HEK293 (cell line): ENCODE measurements at regions not wholly inside any gene's neighbourhood (a gene's known extent, or its start where the extent isn't known, plus 50 kb on each side); places are given as distances from the start of the nearest gene placed in this dataset.

ENCODE experiments used
- CTCF ChIA-PET: fragments of 350-600 bp; formaldehyde crosslinking; extraction: SDS; loops from one replicate; lab custom pipeline; 2021; ENCODE audit warnings: antibody characterized with exemption; lab: Yijun Ruan, JAX
- POLR2A ChIA-PET: fragments of 300-600 bp; formaldehyde crosslinking; extraction: SDS; loops from one replicate; lab custom pipeline; 2020; ENCODE audit warnings: antibody characterized with exemption, inconsistent platforms; lab: Yijun Ruan, JAX
- H3K27ac ChIP-seq: fragments of 200-500 bp; sonication (Bioruptor generic); 2 replicates; pipeline ENCODE4 v1.5.1; 2014; ENCODE audit warnings: low read depth, low read length, control low read depth, inconsistent platforms; ENCODE audit errors: extremely low read depth
- H3K36me3 ChIP-seq, 2 experiments: fragments of 200-500 bp in 1 of 2; sonication (Bioruptor generic) in 1 of 2; 1 replicate in 1 of 2; 2 replicates in 1 of 2; pipeline ENCODE4 v1.5.1; 2014 to 2017; ENCODE audit warnings: inconsistent platforms in 2 of 2, low read length in 2 of 2; ENCODE audit not compliant: control insufficient read depth in 2 of 2, insufficient read depth in 1 of 2
- H3K4me1 ChIP-seq: fragments of 200-500 bp; sonication (Bioruptor generic); 2 replicates; pipeline ENCODE4 v1.5.1; 2014; ENCODE audit warnings: mild to moderate bottlenecking, low read length, inconsistent platforms; ENCODE audit not compliant: control insufficient read depth, insufficient read depth
- H3K4me3 ChIP-seq: 2 replicates; pipeline ENCODE4 v1.5.1; 2011; ENCODE audit warnings: low read depth, mild to moderate bottlenecking, control low read depth, low read length, moderate library complexity
- H3K9me3 ChIP-seq: fragments of 200-500 bp; sonication (Bioruptor generic); 2 replicates; pipeline ENCODE4 v1.5.1; 2014; ENCODE audit warnings: low read depth, low read length, inconsistent platforms; ENCODE audit not compliant: control insufficient read depth, insufficient read depth
- GLIS2 ChIP-seq: fragments of 450-650 bp; formaldehyde crosslinking; IDR thresholded peaks from 2 replicates; pipeline ENCODE4 v1.5.1; 2016; ENCODE audit warnings: missing biosample characterization, missing genetic modification characterization
- HIC1 ChIP-seq: fragments of 450-650 bp; formaldehyde crosslinking; IDR thresholded peaks from 2 replicates; pipeline ENCODE4 v1.5.1; 2016; ENCODE audit warnings: missing biosample characterization, missing genetic modification characterization
- HOXA7 ChIP-seq: sonication (generic); formaldehyde crosslinking; IDR thresholded peaks from 2 replicates; pipeline ENCODE4 v1.8.1; 2022; ENCODE audit warnings: missing genetic modification reagents, borderline replicate concordance
- RBAK ChIP-seq: fragments of 450-650 bp; formaldehyde crosslinking; IDR thresholded peaks from 2 replicates; pipeline ENCODE4 v1.5.1; 2016; ENCODE audit warnings: missing biosample characterization, missing genetic modification characterization
- ZBTB17 ChIP-seq: fragments of 450-650 bp; formaldehyde crosslinking; IDR thresholded peaks from 2 replicates; pipeline ENCODE4 v1.5.1; 2016; ENCODE audit warnings: missing biosample characterization, missing genetic modification characterization
- ZBTB8A ChIP-seq: fragments of 450-650 bp; formaldehyde crosslinking; IDR thresholded peaks from 2 replicates; pipeline ENCODE4 v1.5.1; 2016; ENCODE audit warnings: missing biosample characterization, missing genetic modification characterization
- ZFHX2 ChIP-seq: fragments of 450-650 bp; formaldehyde crosslinking; conservative IDR thresholded peaks from 2 replicates; pipeline ENCODE4 v1.5.1; 2016; ENCODE audit warnings: missing biosample characterization, missing genetic modification characterization
- ZNF335 ChIP-seq: fragments of 450-650 bp; formaldehyde crosslinking; conservative IDR thresholded peaks from 2 replicates; pipeline ENCODE4 v1.5.1; 2016; ENCODE audit warnings: missing biosample characterization, missing genetic modification characterization
- ZNF513 ChIP-seq: fragments of 450-650 bp; IDR thresholded peaks from 2 replicates; pipeline ENCODE4 v1.5.1; 2018; ENCODE audit warnings: missing biosample characterization, missing genetic modification characterization
- ZNF549 ChIP-seq: fragments of 450-650 bp; IDR thresholded peaks from 2 replicates; pipeline ENCODE4 v1.5.1; 2018; ENCODE audit warnings: missing biosample characterization, missing genetic modification characterization, mild to moderate bottlenecking, inconsistent platforms, moderate library complexity
- ZNF645 ChIP-seq: fragments of 450-650 bp; formaldehyde crosslinking; IDR thresholded peaks from 2 replicates; pipeline ENCODE4; 2016; ENCODE audit warnings: missing biosample characterization, missing genetic modification characterization
- ZNF791 ChIP-seq: fragments of 450-650 bp; formaldehyde crosslinking; IDR thresholded peaks from 2 replicates; pipeline ENCODE4 v1.5.1; 2016; ENCODE audit warnings: missing biosample characterization, missing genetic modification characterization
- ZSCAN4 ChIP-seq: fragments of 450-650 bp; formaldehyde crosslinking; IDR thresholded peaks from 2 replicates; pipeline ENCODE4 v1.5.1; 2017; ENCODE audit warnings: missing biosample characterization, missing genetic modification characterization
- TF ChIP-seq, protein P1 (sequence below): fragments of 450-650 bp; formaldehyde crosslinking; IDR thresholded peaks from 2 replicates; pipeline ENCODE4 v1.5.1; 2017; ENCODE audit warnings: missing biosample characterization, missing genetic modification characterization
- TF ChIP-seq, protein P2 (sequence below): fragments of 450-650 bp; formaldehyde crosslinking; IDR thresholded peaks from 2 replicates; pipeline ENCODE4 v1.5.1; 2016; ENCODE audit warnings: missing biosample characterization, missing genetic modification characterization, low read depth
- TF ChIP-seq, protein P3 (sequence below): fragments of 450-650 bp; formaldehyde crosslinking; IDR thresholded peaks from 2 replicates; pipeline ENCODE4 v1.5.1; 2016; ENCODE audit warnings: missing biosample characterization, missing genetic modification characterization

DNA sequence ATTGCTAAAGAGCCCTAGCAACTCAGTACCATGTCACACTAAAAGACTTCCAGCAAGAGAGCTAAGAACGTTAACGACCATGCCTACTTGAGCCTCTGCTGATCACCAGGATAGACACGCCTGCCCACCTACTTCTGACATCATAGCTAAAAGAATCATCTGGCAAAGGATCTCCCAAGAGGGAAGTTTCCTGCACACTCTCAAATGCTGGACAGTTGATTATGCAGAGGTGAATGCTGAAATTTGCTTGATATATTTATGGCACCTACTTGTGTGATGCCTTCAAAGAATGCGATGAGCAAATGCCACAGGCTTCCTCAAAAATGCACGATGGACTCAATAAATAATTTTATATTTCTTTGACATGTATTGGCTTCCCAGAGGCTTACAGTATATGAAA is 113.6 kb downstream of the GALC start:
- no peak overlapping the region for H3K27ac ChIP-seq
- no peaks in the 10 kb centered on the region for H3K4me1 ChIP-seq
- no peaks in the 10 kb centered on the region for H3K9me3 ChIP-seq
- H3K4me3 ChIP-seq, result no peak overlapping the region
- CTCF ChIA-PET, result no interaction called here
- no peak for TF ChIP-seq ZNF549 (tag by site-specific recombination)
- TF ChIP-seq, protein P1, sequence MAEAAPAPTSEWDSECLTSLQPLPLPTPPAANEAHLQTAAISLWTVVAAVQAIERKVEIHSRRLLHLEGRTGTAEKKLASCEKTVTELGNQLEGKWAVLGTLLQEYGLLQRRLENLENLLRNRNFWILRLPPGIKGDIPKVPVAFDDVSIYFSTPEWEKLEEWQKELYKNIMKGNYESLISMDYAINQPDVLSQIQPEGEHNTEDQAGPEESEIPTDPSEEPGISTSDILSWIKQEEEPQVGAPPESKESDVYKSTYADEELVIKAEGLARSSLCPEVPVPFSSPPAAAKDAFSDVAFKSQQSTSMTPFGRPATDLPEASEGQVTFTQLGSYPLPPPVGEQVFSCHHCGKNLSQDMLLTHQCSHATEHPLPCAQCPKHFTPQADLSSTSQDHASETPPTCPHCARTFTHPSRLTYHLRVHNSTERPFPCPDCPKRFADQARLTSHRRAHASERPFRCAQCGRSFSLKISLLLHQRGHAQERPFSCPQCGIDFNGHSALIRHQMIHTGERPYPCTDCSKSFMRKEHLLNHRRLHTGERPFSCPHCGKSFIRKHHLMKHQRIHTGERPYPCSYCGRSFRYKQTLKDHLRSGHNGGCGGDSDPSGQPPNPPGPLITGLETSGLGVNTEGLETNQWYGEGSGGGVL (tag by site-specific recombination), result no peak
- no peak for TF ChIP-seq ZNF513
- no peak for TF ChIP-seq ZBTB17 (tag by site-specific recombination)
- TF ChIP-seq ZNF645, result no peak
- no peak for TF ChIP-seq ZNF791 (tag by site-specific recombination)
- TF ChIP-seq, protein P2, sequence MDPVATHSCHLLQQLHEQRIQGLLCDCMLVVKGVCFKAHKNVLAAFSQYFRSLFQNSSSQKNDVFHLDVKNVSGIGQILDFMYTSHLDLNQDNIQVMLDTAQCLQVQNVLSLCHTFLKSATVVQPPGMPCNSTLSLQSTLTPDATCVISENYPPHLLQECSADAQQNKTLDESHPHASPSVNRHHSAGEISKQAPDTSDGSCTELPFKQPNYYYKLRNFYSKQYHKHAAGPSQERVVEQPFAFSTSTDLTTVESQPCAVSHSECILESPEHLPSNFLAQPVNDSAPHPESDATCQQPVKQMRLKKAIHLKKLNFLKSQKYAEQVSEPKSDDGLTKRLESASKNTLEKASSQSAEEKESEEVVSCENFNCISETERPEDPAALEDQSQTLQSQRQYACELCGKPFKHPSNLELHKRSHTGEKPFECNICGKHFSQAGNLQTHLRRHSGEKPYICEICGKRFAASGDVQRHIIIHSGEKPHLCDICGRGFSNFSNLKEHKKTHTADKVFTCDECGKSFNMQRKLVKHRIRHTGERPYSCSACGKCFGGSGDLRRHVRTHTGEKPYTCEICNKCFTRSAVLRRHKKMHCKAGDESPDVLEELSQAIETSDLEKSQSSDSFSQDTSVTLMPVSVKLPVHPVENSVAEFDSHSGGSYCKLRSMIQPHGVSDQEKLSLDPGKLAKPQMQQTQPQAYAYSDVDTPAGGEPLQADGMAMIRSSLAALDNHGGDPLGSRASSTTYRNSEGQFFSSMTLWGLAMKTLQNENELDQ, result no peak
- no peak for TF ChIP-seq ZFHX2 (tag by site-specific recombination)
- TF ChIP-seq ZBTB8A (tag by site-specific recombination), result no peak
- TF ChIP-seq GLIS2, result no peak
- no peak for TF ChIP-seq ZSCAN4 (tag by site-specific recombination)
- TF ChIP-seq RBAK (tag by site-specific recombination), result no peak
- no peak for TF ChIP-seq HOXA7 (CRISPR knock-in tag)
- TF ChIP-seq, protein P3, sequence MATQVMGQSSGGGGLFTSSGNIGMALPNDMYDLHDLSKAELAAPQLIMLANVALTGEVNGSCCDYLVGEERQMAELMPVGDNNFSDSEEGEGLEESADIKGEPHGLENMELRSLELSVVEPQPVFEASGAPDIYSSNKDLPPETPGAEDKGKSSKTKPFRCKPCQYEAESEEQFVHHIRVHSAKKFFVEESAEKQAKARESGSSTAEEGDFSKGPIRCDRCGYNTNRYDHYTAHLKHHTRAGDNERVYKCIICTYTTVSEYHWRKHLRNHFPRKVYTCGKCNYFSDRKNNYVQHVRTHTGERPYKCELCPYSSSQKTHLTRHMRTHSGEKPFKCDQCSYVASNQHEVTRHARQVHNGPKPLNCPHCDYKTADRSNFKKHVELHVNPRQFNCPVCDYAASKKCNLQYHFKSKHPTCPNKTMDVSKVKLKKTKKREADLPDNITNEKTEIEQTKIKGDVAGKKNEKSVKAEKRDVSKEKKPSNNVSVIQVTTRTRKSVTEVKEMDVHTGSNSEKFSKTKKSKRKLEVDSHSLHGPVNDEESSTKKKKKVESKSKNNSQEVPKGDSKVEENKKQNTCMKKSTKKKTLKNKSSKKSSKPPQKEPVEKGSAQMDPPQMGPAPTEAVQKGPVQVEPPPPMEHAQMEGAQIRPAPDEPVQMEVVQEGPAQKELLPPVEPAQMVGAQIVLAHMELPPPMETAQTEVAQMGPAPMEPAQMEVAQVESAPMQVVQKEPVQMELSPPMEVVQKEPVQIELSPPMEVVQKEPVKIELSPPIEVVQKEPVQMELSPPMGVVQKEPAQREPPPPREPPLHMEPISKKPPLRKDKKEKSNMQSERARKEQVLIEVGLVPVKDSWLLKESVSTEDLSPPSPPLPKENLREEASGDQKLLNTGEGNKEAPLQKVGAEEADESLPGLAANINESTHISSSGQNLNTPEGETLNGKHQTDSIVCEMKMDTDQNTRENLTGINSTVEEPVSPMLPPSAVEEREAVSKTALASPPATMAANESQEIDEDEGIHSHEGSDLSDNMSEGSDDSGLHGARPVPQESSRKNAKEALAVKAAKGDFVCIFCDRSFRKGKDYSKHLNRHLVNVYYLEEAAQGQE (tag by site-specific recombination), result no peak
- no peak for TF ChIP-seq ZNF335
- TF ChIP-seq HIC1 (tag by site-specific recombination), result no peak
- H3K36me3 ChIP-seq, result no peaks in the 10 kb centered on the region
- POLR2A ChIA-PET, result no interaction called here
